IMR-90 (cell line): ENCODE measurements at regions not wholly inside any gene's neighbourhood (a gene's known extent, or its start where the extent isn't known, plus 50 kb on each side); places are given as distances from the start of the nearest gene placed in this dataset.

Source experiments
- BHLHE40 ChIP-seq: fragments of 150-350 bp; IDR thresholded peaks from 2 replicates; pipeline ENCODE4 v1.6.1; 2016; ENCODE audit warnings: mild to moderate bottlenecking, low read depth, low read length
- CEBPB ChIP-seq: IDR thresholded peaks from 2 replicates; pipeline ENCODE4 v1.6.1; 2012; ENCODE audit warnings: low read depth, low read length, improper control_type of control experiment
- CHD1 ChIP-seq: IDR thresholded peaks from 2 replicates; pipeline ENCODE4 v1.6.1; 2012; ENCODE audit warnings: low read depth, low read length, improper control_type of control experiment
- FOS ChIP-seq: fragments of 150-350 bp; IDR thresholded peaks from 2 replicates; pipeline ENCODE4 v1.6.1; 2016; ENCODE audit warnings: low read depth, low read length
- MAFK ChIP-seq: IDR thresholded peaks from 2 replicates; pipeline ENCODE4 v1.6.1; 2012; ENCODE audit warnings: low read depth, low read length, improper control_type of control experiment
- NFE2L2 ChIP-seq: fragments of 150-350 bp; IDR thresholded peaks from 2 replicates; pipeline ENCODE4 v1.6.1; 2016; ENCODE audit warnings: low read depth, mild to moderate bottlenecking, low read length
- POLR2A ChIP-seq: IDR thresholded peaks from 2 replicates; pipeline ENCODE4 v1.6.1; 2012; ENCODE audit warnings: mild to moderate bottlenecking, low read depth, low read length
- RAD21 ChIP-seq: IDR thresholded peaks from 2 replicates; pipeline ENCODE4 v1.6.1; 2012; ENCODE audit warnings: low read length, improper control_type of control experiment
- RFX5 ChIP-seq: IDR thresholded peaks from 2 replicates; pipeline ENCODE4 v1.8.0; 2012; ENCODE audit warnings: low read depth, mild to moderate bottlenecking, low read length, moderate library complexity
- SMC3 ChIP-seq: fragments of 150-350 bp; IDR thresholded peaks from 2 replicates; pipeline ENCODE4 v1.6.1; 2016; ENCODE audit warnings: low read depth, mild to moderate bottlenecking, antibody characterized with exemption, low read length, moderate library complexity
- TF ChIP-seq, protein P1 (sequence below): conservative IDR thresholded peaks from 2 replicates; pipeline ENCODE4 v1.5.1; 2012; ENCODE audit warnings: mild to moderate bottlenecking, low read depth, low read length, improper control_type of control experiment
- TF ChIP-seq, protein P2 (sequence below): fragments of 150-350 bp; IDR thresholded peaks from 2 replicates; pipeline ENCODE4 v1.6.1; 2016; ENCODE audit warnings: low read depth, mild to moderate bottlenecking, low read length, moderate library complexity, borderline replicate concordance

- TF ChIP-seq, protein P1, sequence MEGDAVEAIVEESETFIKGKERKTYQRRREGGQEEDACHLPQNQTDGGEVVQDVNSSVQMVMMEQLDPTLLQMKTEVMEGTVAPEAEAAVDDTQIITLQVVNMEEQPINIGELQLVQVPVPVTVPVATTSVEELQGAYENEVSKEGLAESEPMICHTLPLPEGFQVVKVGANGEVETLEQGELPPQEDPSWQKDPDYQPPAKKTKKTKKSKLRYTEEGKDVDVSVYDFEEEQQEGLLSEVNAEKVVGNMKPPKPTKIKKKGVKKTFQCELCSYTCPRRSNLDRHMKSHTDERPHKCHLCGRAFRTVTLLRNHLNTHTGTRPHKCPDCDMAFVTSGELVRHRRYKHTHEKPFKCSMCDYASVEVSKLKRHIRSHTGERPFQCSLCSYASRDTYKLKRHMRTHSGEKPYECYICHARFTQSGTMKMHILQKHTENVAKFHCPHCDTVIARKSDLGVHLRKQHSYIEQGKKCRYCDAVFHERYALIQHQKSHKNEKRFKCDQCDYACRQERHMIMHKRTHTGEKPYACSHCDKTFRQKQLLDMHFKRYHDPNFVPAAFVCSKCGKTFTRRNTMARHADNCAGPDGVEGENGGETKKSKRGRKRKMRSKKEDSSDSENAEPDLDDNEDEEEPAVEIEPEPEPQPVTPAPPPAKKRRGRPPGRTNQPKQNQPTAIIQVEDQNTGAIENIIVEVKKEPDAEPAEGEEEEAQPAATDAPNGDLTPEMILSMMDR = no peak
- no peak for TF ChIP-seq RAD21
- no peak for TF ChIP-seq POLR2A
- TF ChIP-seq NFE2L2 = no peak
- TF ChIP-seq CHD1 = no peak
- TF ChIP-seq MAFK = no peak
- TF ChIP-seq RFX5 = no peak
- TF ChIP-seq, protein P2, sequence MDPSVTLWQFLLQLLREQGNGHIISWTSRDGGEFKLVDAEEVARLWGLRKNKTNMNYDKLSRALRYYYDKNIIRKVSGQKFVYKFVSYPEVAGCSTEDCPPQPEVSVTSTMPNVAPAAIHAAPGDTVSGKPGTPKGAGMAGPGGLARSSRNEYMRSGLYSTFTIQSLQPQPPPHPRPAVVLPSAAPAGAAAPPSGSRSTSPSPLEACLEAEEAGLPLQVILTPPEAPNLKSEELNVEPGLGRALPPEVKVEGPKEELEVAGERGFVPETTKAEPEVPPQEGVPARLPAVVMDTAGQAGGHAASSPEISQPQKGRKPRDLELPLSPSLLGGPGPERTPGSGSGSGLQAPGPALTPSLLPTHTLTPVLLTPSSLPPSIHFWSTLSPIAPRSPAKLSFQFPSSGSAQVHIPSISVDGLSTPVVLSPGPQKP = no peak
- TF ChIP-seq CEBPB = no peak
- TF ChIP-seq FOS = no peak
- no peak for TF ChIP-seq BHLHE40
- TF ChIP-seq SMC3 = no peak
Observed at GRCh38 chr10:128472196-128472595, 346.0 kb upstream of the MKI67 start.
